Endothelial cell of umbilical vein (primary cell): ENCODE measurements at regions not wholly inside any gene's neighbourhood (a gene's known extent, or its start where the extent isn't known, plus 50 kb on each side); places are given as distances from the start of the nearest gene placed in this dataset.

ENCODE experiments used
- BruUV-seq: library from RNA; stranded (reverse); fragments of 400-500 nt; replicated peaks from 2 replicates; lab custom pipeline; 2021; lab: Mats Ljungman, UMichigan
- CTCF ChIA-PET: fragments of 300-600, 350-600 bp; sonication (Branson Sonifier 250); formaldehyde crosslinking; loops from one replicate; lab custom pipeline; 2021; ENCODE audit warnings: antibody characterized with exemption, inconsistent platforms; lab: Charles Lee
- POLR2A ChIA-PET: fragments of 300-600, 350-600 bp; sonication (Branson Sonifier 250); formaldehyde crosslinking; loops from one replicate; lab custom pipeline; 2021; ENCODE audit warnings: antibody characterized with exemption, inconsistent platforms; lab: Charles Lee
- DNase-seq: peaks from one replicate; pipeline ENCODE4 v3.0.0-alpha.2; 2011; ENCODE audit warnings: low read depth, low spot score
- FAIRE-seq: peaks from 2 replicates; lab custom pipeline; 2011; peaks lifted over from hg19 to GRCh38; lab: Jason Lieb, UNC
- H2AFZ ChIP-seq: 2 replicates; pipeline ENCODE4 v1.6.0; 2012; ENCODE audit warnings: low read depth, low read length, control low read depth, inconsistent platforms
- H3K27ac ChIP-seq: 2 replicates; pipeline ENCODE4 v1.5.1; 2011; ENCODE audit warnings: low read depth, mild to moderate bottlenecking, control low read depth, low read length, moderate library complexity; ENCODE audit not compliant: insufficient read depth
- H3K27me3 ChIP-seq, 2 experiments: 2 replicates each; pipeline versions ENCODE4 v1.6.0 to v1.6.1; 2011; ENCODE audit warnings: low read length in 2 of 2, mixed read lengths in 1 of 2; ENCODE audit not compliant: control insufficient read depth in 2 of 2, insufficient read depth in 2 of 2
- H3K36me3 ChIP-seq, 2 experiments: 2 replicates in 1 of 2; 3 replicates in 1 of 2; pipeline ENCODE4 v1.5.1; 2011; ENCODE audit warnings: low read length in 2 of 2, mild to moderate bottlenecking in 1 of 2, moderate library complexity in 1 of 2; ENCODE audit not compliant: control insufficient read depth in 2 of 2, insufficient read depth in 2 of 2; ENCODE audit errors: extremely low read depth in 1 of 2
- H3K4me1 ChIP-seq: 3 replicates; pipeline ENCODE4 v1.5.1; 2011; ENCODE audit warnings: mild to moderate bottlenecking, low read length; ENCODE audit not compliant: control insufficient read depth, insufficient read depth; ENCODE audit errors: extremely low read depth
- H3K4me2 ChIP-seq: 2 replicates; pipeline ENCODE4 v1.6.1; 2011; ENCODE audit warnings: low read length, control low read depth, mixed read lengths; ENCODE audit not compliant: insufficient read depth
- H3K4me3 ChIP-seq, 3 experiments: fragments of 200-600 bp in 1 of 3; sonication (generic), shearing (Covaris generic) in 1 of 3; replicated peaks in 1 of 3; 2 replicates each; pipeline ENCODE4 v1.5.1; 2011 to 2016; ENCODE audit warnings: control low read depth in 3 of 3, low read length in 3 of 3, mild to moderate bottlenecking in 2 of 3, inconsistent platforms in 1 of 3, low read depth in 1 of 3, moderate library complexity in 1 of 3; ENCODE audit not compliant: insufficient read depth in 1 of 3
- H3K79me2 ChIP-seq: 2 replicates; pipeline ENCODE4 v1.6.0; 2012; ENCODE audit warnings: low read length, inconsistent platforms; ENCODE audit not compliant: control insufficient read depth, insufficient read depth
- H3K9ac ChIP-seq: replicated peaks from 2 replicates; pipeline ENCODE3; 2011; ENCODE audit warnings: low read length, control low read depth; ENCODE audit not compliant: insufficient read depth; ENCODE audit errors: extremely low read depth
- H3K9me1 ChIP-seq: replicated peaks from 3 replicates; pipeline ENCODE4 v1.6.0; 2011; ENCODE audit warnings: mild to moderate bottlenecking, low read length; ENCODE audit not compliant: control insufficient read depth, insufficient read depth; ENCODE audit errors: extremely low read depth
- H3K9me3 ChIP-seq: replicated peaks from 2 replicates; pipeline ENCODE4 v1.5.1; 2012; ENCODE audit warnings: low read length, inconsistent platforms; ENCODE audit not compliant: control insufficient read depth, insufficient read depth
- H4K20me1 ChIP-seq: replicated peaks from 2 replicates; pipeline ENCODE3; 2011; ENCODE audit warnings: mild to moderate bottlenecking, low read length; ENCODE audit not compliant: control insufficient read depth, insufficient read depth; ENCODE audit errors: extremely low read depth
- EZH2 ChIP-seq: IDR thresholded peaks from 2 replicates; pipeline ENCODE4 v1.6.1; 2012; ENCODE audit warnings: borderline replicate concordance, low read depth, mild to moderate bottlenecking, moderate library complexity, low read length, inconsistent platforms; ENCODE audit not compliant: severe bottlenecking
- FOS ChIP-seq: IDR thresholded peaks from 2 replicates; pipeline ENCODE4 v1.6.1; 2011; ENCODE audit warnings: mild to moderate bottlenecking, low read length, moderate library complexity, borderline replicate concordance; ENCODE audit not compliant: insufficient read depth
- GATA2 ChIP-seq: IDR thresholded peaks from 2 replicates; pipeline ENCODE4 v1.7.0; 2011; ENCODE audit warnings: low read depth, mild to moderate bottlenecking, moderate library complexity, mixed read lengths, low read length; ENCODE audit not compliant: insufficient read length, insufficient read depth
- JUN ChIP-seq: IDR thresholded peaks from 2 replicates; pipeline ENCODE4 v1.6.1; 2011; ENCODE audit warnings: borderline replicate concordance, low read depth; ENCODE audit not compliant: insufficient read length, insufficient read depth
- MYC ChIP-seq: IDR thresholded peaks from one replicate; pipeline ENCODE4 v1.6.1; 2011; ENCODE audit warnings: mild to moderate bottlenecking, low read depth, low read length
- POLR2A ChIP-seq: IDR thresholded peaks from 2 replicates; pipeline ENCODE4 v1.6.1; 2012; ENCODE audit warnings: low read depth, mild to moderate bottlenecking, control low read depth, low read length
- POLR2AphosphoS5 ChIP-seq: IDR thresholded peaks from 2 replicates; pipeline ENCODE4 v1.6.1; 2012; ENCODE audit warnings: low read depth, mild to moderate bottlenecking, control low read depth, low read length, moderate library complexity; ENCODE audit not compliant: insufficient read depth
- dilution Hi-C: fragments of 300-500 bp; cut with MboI; formaldehyde crosslinking; loops from one replicate; pipeline ENCODE4 v1.15.0; 2019; ENCODE audit warnings: low sequenced_read_pairs; ENCODE audit not compliant: extremely low pct_ligation_motif_present
- intact Hi-C: fragments of 100-400 bp; cut with micrococcal nuclease; formaldehyde crosslinking; loops from one replicate; pipeline ENCODE4 v1.10.0; 2022
- TF ChIP-seq, protein P1 (sequence below): IDR thresholded peaks from 2 replicates; pipeline ENCODE4 v1.6.1; 2011; ENCODE audit not compliant: insufficient read depth, insufficient read length
- TF ChIP-seq, protein P2 (sequence below), 2 donors: IDR thresholded peaks; 1 replicate in 1 of 2; 2 replicates in 1 of 2; pipeline ENCODE4 v1.5.1; 2011; ENCODE audit warnings: low read length in 2 of 2, mild to moderate bottlenecking in 2 of 2, moderate library complexity in 2 of 2, control low read depth in 1 of 2, inconsistent platforms in 1 of 2, low read depth in 1 of 2; ENCODE audit not compliant: insufficient read depth in 1 of 2; ENCODE audit errors: extremely low read depth in 1 of 2

DNA sequence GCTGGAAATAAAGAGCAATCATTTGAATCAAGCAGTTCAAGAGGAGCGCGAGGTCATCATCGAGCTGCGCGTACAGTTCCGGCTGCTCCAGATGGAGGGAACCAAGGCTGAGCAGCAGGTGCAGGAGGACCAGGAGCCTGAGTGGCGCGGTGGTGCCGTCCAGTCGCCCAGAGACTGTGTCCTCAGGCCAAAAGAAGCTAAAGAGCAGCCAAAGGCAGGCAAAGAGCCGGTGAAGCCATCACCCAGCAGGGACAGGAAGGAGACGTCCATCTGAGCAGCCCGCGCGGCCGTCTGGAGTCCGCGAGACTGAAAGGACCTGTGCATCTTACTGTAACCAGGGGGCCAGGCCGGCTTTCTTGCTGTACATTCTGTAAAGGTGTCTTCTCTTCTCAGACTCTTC is 277.2 kb upstream of the TTC14 start:
- BruUV-seq, result no TSS peak
- Histone ChIP-seq H3K27me3 (no peaks in the 10 kb centered on the region), H3K4me2 (no peak overlapping the region), H4K20me1 (no peaks in the 10 kb centered on the region), H3K9me3 (no peaks in the 10 kb centered on the region), H3K4me3 (no peak overlapping the region), H3K9me1 (no peaks in the 10 kb centered on the region), H3K27ac (no peak overlapping the region), H3K4me1 (no peaks in the 10 kb centered on the region), H3K79me2 (no peaks in the 10 kb centered on the region), H3K9ac (no peak overlapping the region), H2AFZ (no peak overlapping the region), H3K36me3 (no peaks in the 10 kb centered on the region)
- DNase-seq (no peak), FAIRE-seq (no peak)
- intact Hi-C loops (no loop called here), dilution Hi-C loops (no loop called here)
- TF ChIP-seq EZH2, result no peak
- TF ChIP-seq, protein P1, sequence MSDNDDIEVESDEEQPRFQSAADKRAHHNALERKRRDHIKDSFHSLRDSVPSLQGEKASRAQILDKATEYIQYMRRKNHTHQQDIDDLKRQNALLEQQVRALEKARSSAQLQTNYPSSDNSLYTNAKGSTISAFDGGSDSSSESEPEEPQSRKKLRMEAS, result no peak
- no peak for TF ChIP-seq JUN
- no peak for TF ChIP-seq POLR2A
- no peak for TF ChIP-seq FOS
- TF ChIP-seq MYC, result no peak
- TF ChIP-seq GATA2, result no peak
- TF ChIP-seq, protein P2, sequence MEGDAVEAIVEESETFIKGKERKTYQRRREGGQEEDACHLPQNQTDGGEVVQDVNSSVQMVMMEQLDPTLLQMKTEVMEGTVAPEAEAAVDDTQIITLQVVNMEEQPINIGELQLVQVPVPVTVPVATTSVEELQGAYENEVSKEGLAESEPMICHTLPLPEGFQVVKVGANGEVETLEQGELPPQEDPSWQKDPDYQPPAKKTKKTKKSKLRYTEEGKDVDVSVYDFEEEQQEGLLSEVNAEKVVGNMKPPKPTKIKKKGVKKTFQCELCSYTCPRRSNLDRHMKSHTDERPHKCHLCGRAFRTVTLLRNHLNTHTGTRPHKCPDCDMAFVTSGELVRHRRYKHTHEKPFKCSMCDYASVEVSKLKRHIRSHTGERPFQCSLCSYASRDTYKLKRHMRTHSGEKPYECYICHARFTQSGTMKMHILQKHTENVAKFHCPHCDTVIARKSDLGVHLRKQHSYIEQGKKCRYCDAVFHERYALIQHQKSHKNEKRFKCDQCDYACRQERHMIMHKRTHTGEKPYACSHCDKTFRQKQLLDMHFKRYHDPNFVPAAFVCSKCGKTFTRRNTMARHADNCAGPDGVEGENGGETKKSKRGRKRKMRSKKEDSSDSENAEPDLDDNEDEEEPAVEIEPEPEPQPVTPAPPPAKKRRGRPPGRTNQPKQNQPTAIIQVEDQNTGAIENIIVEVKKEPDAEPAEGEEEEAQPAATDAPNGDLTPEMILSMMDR (IDR thresholded peaks at IDR 0.05; ENCODE audit: extremely low read depth in 1 of 2, insufficient read depth in 1 of 2, low read depth in 1 of 2, low read length in 2 of 2), result no peak
- no peak for TF ChIP-seq POLR2AphosphoS5
- POLR2A ChIA-PET, result no interaction called here
- CTCF ChIA-PET, result interaction anchor here (1.7 kb wide), 1 partner anchor 21 kb away, joined by 3 read pairs; no protein-coding TSS in a partner anchor
